H1 (cell line): ENCODE measurements at regions not wholly inside any gene's neighbourhood (a gene's known extent, or its start where the extent isn't known, plus 50 kb on each side); places are given as distances from the start of the nearest gene placed in this dataset.

Experiments
- CTCF ChIP-seq, 3 experiments: IDR thresholded peaks; 1 replicate in 2 of 3; 2 replicates in 1 of 3; pipeline versions ENCODE4 v1.5.1 to v1.6.1; 2011; ENCODE audit warnings: low read length in 3 of 3, mild to moderate bottlenecking in 3 of 3, inconsistent platforms in 2 of 3, low read depth in 1 of 3, moderate library complexity in 1 of 3; ENCODE audit not compliant: insufficient read depth in 1 of 3; ENCODE audit errors: control extremely low read depth in 1 of 3
- EZH2 ChIP-seq: fragments of 200-600 bp; sonication (generic); IDR thresholded peaks from 2 replicates; pipeline ENCODE4 v1.7.1; 2012; ENCODE audit warnings: low read depth, mild to moderate bottlenecking, moderate library complexity, low read length, inconsistent platforms; ENCODE audit not compliant: severe bottlenecking
- POLR2AphosphoS5 ChIP-seq: IDR thresholded peaks from 2 replicates; pipeline ENCODE4 v1.6.1; 2011; ENCODE audit warnings: low read depth, low read length
- ZNF274 ChIP-seq: IDR thresholded peaks from 2 replicates; pipeline ENCODE4 v1.7.0; 2012; ENCODE audit warnings: low read length, borderline replicate concordance; ENCODE audit errors: extremely low read depth

- no peak for TF ChIP-seq CTCF (IDR thresholded peaks at IDR 0.05; ENCODE audit: control extremely low read depth in 1 of 3, insufficient read depth in 1 of 3, low read depth in 1 of 3, low read length in 3 of 3)
- TF ChIP-seq POLR2AphosphoS5 = no peak
- no peak for TF ChIP-seq EZH2
- no peak for TF ChIP-seq ZNF274
These were observed 174.7 kb downstream of the OTOR start for GRCh38 chr20:16922834-16923233.
